Thyroid gland (tissue), 4 donors: ENCODE measurements at regions not wholly inside any gene's neighbourhood (a gene's known extent, or its start where the extent isn't known, plus 50 kb on each side); places are given as distances from the start of the nearest gene placed in this dataset.

ENCODE experiments used
- POLR2A ChIP-seq, 2 donors: fragments of 450-650 bp; IDR thresholded peaks; one replicate each; pipeline ENCODE4 v1.6.1; 2017; ENCODE audit warnings: antibody characterized with exemption in 2 of 2, mild to moderate bottlenecking in 2 of 2, moderate library complexity in 1 of 2
- TF ChIP-seq, protein P1 (sequence below), 6 experiments: fragments of 200-600 bp in 3 of 6; fragments of 450-650 bp in 3 of 6; sonication (generic) in 3 of 6; IDR thresholded peaks; one replicate each; pipeline ENCODE4 v1.5.1; 2016 to 2019; ENCODE audit warnings: antibody characterized with exemption in 6 of 6, mild to moderate bottlenecking in 2 of 6, inconsistent platforms in 1 of 6, moderate library complexity in 1 of 6

DNA sequence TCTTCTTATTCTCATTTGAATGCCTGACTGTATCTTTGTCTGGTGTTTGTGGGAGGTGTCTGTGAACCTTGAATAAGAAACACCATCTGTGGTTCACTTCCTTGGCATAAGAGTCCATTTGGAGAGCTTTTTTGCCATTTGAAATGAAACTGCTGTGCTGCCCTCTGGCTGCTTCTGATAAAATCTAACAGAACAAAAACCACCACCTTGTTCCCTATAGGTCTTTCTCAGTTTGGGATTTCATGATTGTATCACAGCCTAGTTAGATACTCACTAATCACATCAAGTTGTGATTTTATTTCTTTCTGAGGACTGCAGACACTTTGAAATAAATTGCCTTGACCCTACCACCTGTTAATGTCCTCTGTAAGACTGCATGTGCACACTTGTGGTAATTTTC is 102.7 kb upstream of the FAM13C start:
- TF ChIP-seq, protein P1, sequence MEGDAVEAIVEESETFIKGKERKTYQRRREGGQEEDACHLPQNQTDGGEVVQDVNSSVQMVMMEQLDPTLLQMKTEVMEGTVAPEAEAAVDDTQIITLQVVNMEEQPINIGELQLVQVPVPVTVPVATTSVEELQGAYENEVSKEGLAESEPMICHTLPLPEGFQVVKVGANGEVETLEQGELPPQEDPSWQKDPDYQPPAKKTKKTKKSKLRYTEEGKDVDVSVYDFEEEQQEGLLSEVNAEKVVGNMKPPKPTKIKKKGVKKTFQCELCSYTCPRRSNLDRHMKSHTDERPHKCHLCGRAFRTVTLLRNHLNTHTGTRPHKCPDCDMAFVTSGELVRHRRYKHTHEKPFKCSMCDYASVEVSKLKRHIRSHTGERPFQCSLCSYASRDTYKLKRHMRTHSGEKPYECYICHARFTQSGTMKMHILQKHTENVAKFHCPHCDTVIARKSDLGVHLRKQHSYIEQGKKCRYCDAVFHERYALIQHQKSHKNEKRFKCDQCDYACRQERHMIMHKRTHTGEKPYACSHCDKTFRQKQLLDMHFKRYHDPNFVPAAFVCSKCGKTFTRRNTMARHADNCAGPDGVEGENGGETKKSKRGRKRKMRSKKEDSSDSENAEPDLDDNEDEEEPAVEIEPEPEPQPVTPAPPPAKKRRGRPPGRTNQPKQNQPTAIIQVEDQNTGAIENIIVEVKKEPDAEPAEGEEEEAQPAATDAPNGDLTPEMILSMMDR (IDR thresholded peaks at IDR 0.05) = peak; percentile 6 to 45 (median 26)
- TF ChIP-seq POLR2A (IDR thresholded peaks at IDR 0.05) = no peak
